ENCODE measurements at regions not wholly inside any gene's neighbourhood (a gene's known extent, or its start where the extent isn't known, plus 50 kb on each side); places are given as distances from the start of the nearest gene placed in this dataset.
A peak's percentile ranks its signal among the peaks of the same experiment; 100 is the strongest.

GRCh38 chr4:29423836-29424721 lies 1296.1 kb upstream of the PCDH7 start:
- DNase-seq (ENCODE audit: low read depth in 2 of 2): peak; percentile 66 to 70

- no peak for DNase-seq (ENCODE audit: low read depth in 2 of 2)
Measured at GRCh38 chr4:29453303-29453820, 1266.8 kb upstream of the PCDH7 start.

GRCh38 chr4:29459926-29460325 lies 1260.2 kb upstream of the PCDH7 start:
- DNase-seq (ENCODE audit: low read depth in 2 of 2): no peak

GRCh38 chr4:29467044-29467717 lies 1253.0 kb upstream of the PCDH7 start:
- no peak for DNase-seq (ENCODE audit: low read depth in 2 of 2)

All from fibroblast of skin of left biceps (primary cell).